HUDEP-2 (cell line): ENCODE measurements at regions not wholly inside any gene's neighbourhood (a gene's known extent, or its start where the extent isn't known, plus 50 kb on each side); places are given as distances from the start of the nearest gene placed in this dataset.
"Not testable (repeated sequence)": the region's sequence is repeated elsewhere in the genome, so short reads cannot be mapped to it uniquely, and the experiment has no call there.

Source experiments
- DNase-seq, 76 experiments: peaks; one replicate each; lab custom pipeline; 2025; ENCODE audit not compliant: unreplicated experiment in 76 of 76; lab: John Stamatoyannopoulos, UW

DNA sequence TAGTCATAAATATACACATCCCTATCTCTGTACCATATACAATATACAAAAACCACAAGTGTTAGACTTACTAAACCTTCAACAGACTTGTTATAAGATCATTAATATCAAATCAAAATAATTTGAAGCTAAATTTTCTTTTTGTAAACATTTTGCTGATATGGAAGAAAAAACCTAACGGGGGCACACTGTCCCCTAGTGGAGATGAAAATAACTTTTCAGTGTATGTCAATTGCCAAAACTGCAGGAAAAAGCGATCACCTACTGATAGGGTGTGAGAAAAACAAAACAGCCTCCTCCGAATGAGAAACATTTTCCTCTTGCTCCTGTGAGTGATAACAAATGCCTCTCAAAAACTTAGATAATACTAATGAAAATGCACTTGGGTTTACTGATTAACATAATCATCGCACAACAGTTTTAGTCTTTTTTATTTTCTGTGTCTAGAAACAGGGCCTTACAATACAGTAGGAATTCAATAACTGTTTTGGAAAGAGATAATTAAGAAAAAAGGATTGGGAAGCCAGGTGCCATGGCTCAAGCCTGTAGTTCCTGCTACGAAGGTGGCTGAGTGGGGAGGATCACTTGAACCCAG is 322.7 kb downstream of the CRPPA start:
- DNase-seq: peak in 8 of 76 experiments; percentile 0 to 15 (median 6)

DNA sequence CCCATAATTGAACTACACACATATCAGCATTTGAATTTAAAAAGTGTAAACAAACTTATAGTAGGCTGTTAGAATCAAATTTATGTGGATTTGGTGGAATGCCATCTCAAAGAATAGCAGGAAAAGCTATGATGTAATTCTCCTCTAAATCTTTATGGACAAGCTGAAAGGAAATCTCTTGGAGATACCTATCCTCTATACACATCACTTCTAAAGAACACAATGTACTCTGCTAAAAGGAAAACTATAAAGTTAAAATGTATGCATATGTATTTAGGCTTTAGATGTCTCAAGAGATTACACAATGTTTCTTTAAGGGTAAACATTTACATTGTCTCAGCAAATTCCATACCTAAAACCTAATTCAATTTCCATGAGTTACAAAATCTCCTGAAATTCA is 323.3 kb downstream of the CRPPA start:
- no peak for DNase-seq

DNA sequence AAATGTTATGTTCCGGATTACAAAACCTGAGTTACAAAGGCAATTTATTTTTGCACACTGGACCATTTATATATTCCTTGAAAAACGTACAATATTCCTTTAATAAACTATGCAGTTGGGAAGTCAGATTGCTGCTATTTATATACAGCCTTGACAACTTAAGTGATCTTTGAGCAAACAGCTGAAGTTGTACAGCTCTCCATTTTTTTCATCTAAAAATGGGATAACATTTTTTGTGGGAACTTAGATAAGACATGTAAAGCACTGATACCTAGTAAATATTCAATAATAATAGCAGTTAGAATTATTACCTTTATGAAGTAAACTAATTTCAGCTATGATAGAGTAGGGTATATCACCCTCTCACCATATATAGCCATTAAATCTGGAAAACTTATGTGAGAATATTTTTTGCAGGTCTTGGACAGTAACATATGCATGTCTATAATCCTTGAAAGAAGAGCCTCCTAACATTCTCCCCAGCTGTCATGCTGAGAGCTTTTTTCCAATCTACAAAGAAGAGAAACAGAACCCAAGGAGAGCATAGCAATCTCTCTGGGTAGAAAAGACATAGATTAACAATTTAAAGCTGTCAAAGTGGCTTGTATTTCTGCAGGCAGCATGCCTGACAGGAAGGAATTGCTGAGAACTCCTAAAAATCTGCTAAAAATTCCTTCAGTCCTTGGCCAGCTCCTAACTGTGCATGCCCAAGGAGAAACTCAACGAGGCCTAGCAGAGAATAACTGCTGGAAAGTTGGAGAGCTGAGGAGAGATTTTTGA is 326.0 kb downstream of the CRPPA start:
- DNase-seq: no peak

DNA sequence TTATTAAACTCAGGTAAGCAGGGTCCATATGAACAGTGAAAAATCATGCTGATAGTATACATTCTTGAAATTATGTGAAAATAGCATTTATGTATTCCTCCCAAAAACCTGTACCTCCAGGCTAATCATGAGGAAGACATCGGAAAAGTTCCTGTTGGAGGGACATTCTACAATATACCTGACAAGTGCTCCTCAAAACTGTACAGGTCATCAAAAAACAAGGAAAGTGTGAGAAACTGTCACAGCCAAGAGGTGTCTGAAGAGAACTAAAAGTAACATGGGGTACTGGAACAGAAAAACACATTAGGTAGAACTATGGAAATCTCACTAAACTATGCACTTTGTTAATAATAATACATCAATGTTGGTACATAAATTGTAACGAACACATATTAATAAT is 326.7 kb downstream of the CRPPA start:
- DNase-seq: no peak

DNA sequence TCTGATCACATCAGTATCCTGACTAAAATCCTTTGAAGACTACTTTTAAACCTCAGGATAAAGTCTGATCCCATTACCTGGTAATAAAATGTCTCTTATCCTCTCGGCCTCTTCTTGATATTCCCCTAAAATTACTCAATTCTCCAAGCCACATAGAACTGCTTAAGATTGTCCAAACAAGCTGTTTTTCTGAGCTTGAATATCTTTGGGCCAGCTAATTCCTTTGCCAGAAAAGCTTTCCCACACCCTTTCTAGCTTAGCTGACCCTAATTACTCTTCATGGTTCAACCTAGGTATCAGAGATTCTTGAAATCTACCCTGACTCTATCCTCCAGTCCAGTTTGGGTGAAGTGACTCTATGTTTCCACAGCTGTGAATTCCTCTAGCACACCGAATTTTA is 328.6 kb downstream of the CRPPA start:
- no peak for DNase-seq

DNA sequence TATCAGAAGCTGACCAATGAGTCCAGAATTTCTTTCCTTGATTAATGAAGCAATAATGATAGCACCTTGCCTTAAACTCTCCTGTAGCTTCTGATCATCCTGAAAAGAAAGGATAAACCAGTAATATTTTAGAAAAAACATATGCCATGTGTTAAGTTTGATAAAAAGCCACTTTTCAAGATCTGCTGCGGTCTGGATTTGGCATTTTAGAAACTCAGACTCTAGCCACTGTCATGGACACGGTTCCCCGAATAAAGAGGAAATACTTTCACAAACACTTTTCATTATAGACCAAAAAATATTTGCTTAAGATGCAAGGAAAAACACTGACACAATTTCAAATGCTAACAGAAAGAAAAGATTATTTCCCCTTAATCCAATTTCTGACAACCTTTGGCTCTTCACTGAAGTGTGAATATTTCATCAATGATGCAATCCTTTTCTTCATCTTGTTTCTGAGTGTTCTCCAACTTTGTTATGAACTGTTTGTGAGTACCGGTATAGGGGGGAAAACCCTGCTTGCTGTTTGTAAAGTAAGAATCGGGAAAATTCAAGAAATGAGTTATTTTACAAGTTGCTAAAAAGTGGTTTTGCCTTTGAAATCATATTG is 329.5 kb downstream of the CRPPA start:
- no peak for DNase-seq

DNA sequence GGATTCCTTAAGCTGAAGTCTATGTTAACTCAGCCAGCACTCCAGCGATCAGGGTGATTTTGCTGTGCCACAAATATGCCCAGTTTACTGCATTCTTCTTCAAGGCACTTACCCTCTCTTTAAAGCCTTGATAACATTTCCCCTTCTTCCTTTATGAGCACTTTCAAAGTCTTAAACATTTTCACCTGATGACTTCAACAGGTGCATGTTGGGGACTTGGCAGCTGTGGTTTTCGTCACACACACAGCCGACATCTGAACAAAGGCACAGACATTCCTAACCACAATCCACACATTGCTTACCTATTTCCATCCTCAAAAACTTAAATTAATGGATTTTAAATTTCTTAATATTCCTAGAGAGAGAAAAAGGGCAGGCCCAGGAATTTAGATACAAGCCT is 331.5 kb downstream of the CRPPA start:
- no peak for DNase-seq

DNA sequence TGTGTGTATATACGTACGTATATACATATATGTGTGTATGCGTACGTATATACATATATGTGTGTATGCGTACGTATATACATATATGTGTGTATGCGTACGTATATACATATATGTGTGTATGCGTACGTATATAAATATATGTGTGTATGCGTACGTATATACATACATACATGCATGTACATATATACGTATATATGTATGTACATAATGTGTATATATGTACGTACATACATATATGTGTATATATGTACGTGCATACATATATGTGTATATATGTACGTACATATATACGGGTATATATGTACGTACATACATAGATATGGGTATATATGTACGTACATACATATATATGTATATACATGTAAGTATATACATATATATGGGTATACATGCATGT is 332.1 kb downstream of the CRPPA start:
- DNase-seq: no peak

DNA sequence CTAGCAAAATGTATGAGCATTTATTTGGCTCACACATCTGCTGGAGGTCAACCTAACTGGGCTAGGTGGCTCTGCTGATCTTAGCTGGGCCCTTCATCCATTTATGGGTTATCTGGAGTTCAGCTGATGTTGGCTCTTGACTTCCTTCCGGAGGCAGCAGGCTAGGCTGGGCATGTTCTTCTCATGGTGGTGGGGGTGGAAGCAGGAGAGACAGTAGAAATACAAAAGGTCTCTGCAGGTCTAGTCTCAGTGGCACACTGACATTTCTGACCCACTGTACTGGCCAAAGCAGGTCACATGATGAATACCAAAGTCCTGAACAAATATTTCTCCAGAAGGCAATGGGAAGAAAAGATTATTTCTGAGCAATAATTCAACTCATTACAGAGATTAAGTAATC is 334.6 kb downstream of the CRPPA start:
- no peak for DNase-seq

DNA sequence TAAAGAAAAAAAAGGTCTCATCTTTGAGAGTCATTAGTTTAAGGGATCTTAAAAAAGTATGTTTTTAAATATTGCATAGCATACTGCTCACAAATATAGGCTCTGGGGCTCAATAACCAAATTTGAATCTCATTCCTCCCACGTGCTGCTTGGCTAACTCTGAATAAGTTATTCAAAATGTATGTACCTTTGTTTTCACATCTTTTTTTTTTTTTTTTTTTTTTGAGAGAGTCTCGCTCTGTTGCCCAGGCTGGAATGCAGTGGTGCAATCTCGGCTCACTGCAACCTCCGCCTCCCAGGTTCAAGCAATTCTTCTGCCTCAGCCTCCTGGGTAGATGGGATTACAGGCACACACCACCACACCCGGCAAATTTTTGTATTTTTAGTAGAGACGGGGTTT is 335.6 kb downstream of the CRPPA start:
- DNase-seq: not testable (repeated sequence)

DNA sequence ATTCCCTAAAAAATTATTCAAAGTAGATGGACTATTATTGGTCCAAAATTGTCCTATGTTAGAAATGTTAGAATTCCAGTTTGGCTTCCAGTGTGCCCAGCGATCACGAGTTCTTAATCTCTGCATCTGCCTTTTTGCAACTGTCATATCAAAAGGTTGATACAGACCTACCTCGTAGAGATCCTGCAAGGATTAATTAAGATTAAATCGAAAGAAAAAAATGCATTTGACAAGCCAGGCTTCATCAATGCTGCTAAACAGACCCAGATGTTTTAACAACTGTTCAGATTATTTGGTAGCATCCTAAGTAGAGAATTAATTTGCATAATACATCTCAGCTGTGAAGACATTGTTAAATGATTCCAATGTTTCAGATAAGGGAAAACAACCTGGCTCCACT is 336.5 kb downstream of the CRPPA start:
- DNase-seq: no peak

DNA sequence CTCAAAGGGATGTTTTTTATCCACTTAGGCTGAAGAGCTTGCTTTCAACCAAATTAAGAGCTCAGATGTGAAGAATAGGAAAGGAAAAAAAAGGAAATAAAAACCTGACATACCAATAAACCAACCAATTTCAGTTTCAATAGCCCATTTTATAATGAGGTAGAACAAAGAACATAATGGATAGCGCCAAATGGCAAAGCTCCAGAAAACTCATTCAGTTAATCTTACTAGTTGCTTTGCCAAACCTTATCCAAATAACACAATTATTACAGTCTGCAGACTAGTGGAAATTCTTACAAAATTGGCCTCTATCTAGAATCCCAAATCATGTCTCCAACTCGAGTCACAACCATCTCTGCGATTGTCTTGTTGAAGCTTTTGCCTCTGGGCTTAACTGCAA is 337.0 kb downstream of the CRPPA start:
- DNase-seq: no peak

DNA sequence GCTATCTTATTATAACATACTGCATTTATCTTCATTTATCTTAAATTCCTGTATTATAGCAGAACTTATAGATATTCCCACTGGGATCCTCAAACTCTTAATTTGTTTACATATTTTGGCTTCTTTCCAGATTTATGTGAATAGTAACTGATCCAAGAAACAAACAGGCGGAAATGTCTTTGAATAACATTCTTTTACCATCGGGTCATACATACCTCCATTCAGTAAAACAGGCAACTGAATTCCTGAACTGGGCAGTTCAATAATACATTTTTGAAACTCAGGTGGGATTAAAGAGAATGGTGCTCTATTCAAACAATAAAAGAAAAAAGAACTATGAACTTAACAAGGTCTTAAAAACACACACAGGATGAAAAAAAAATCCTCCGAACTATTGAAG is 337.4 kb downstream of the CRPPA start:
- DNase-seq: no peak

DNA sequence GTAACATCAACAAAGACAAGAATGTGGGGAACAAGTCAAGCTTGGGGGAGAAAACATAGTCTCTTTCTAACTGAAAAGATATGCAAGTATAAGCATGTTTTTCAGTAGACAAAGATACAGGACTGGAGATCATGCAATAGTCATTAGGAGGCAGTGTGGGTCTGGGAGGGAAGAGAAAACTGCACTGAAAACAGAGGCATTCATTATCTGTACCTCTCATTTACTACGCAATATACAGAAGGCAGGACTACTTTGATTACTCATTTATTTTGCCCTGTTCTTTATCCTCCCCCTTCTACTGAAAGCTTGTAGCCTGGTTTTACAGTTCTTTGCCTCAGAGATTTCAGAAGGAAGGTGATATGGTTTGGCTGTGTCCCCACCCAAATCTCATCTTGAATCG is 341.2 kb downstream of the CRPPA start:
- no peak for DNase-seq

DNA sequence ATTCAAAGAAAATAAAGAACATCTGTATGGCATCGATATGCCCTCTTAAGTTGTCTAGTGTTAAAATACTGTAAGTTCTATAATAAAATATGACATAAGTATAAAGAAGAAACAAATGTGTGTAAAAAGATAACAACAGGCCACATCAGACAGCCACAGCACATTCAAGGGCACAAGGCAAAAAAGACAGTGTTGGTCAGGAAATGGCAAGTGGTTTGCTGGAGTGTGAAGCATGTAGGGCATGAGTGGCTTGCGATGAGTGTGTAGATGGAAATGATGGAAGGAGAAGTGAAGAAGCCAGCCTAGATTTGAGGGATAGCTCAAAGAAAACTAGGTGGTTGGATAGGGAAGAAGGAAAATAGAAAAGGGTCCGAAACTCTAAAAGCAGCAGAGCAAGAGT is 341.6 kb downstream of the CRPPA start:
- DNase-seq: no peak

DNA sequence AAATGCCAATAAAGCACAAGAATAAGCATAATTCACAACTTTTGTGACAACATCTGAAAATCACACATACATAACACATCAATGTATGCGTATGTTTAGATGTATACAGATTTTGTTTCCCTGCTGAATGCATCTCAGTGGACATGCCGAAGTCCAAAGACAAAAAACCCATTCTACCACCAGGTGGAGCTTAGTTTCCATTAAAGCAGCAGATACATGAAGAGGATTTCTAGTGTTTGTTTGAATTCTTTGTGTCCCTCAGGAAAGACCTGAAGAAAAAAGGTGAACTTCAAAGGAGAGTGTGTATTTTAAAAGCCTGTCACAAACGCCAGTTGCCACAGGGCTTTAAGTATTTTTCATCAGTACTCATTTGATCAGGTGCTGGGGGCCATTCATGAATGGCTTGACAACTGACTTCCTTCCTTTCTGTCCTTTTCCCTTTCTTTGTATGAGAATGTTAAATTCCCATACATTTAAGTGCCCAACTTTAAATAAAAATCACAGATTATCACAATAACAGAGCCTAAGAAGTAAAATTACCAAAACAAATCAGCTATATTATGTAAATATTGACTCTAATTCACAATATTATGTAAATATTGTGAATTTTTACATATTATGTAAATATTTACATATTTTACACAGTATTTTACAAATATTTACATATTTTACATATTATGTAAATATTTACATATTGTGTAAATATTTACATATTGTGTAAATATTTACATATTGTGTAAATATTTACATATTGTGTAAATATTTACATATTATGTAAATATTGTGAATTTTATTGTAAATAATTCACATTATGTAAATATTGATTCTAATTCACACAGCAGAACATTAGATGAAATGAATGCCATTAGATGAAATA is 343.0 kb downstream of the CRPPA start:
- peak in 29 of 76 experiments; percentile 1 to 47 (median 23) for DNase-seq

DNA sequence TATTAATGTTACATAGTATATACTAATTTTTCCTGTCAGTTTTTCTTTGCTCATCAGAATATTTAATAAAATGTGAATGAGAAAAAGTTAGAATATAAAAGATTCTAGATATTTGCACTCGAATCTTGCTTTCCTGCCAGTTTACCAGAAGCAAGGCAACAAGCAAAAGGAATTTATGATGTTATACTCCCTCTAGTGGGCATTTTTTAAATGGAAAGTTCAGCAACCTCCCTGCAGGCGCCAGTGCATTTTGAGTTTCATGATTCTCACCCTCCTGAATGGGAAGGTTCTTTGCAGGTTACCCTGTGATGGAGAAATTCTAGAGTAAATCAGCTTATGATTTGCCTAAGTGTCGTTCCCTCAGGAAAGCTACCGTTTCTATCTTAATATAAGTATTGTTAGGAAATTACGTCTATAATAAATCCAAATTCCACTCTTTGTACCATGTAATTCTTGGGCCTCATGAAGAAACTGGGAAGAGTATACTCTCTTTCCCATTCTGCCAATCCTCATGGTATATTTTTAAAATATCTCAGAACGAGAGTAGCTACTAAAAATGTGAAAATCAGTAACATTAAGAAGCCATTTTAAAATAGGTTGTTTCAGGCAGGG is 350.0 kb downstream of the CRPPA start:
- peak in 31 of 76 experiments; percentile 9 to 64 (median 40) for DNase-seq

DNA sequence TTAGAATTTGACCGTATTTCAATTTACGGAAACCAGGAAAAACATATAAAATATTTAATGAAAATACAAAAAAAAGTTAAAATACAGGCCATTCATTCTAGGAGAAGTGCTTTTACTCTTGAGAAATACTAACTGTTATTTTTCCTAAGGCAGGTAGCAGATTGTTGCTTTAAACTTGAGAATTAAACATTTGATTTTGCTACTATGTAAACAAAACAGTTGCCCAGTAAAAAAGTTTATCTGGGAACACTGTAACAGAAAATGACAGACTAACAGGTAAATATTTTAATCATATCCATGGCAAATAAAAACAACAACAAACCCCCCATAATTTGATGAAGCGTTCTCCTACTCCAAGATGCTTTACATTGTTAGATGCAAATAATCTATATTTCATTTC is 350.5 kb downstream of the CRPPA start:
- no peak for DNase-seq

DNA sequence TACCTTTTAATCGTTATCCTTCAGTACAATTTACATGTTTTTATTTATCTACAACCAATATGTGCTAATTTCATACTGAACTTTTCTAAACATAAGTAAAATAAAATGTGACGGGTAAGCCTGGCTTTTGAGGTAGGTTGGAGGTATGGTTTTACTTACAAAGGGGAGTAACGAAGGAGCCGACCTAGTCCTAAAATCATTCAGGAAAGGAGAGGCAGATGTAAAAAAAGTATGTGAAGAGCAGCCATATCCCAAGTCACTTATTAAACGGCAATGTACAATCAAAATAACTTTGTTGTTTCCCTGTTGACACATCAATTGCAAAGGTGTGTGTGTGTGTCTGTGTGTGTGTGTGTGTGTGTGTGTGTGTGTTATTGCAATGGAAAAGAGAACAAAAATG is 351.3 kb downstream of the CRPPA start:
- DNase-seq: no peak

DNA sequence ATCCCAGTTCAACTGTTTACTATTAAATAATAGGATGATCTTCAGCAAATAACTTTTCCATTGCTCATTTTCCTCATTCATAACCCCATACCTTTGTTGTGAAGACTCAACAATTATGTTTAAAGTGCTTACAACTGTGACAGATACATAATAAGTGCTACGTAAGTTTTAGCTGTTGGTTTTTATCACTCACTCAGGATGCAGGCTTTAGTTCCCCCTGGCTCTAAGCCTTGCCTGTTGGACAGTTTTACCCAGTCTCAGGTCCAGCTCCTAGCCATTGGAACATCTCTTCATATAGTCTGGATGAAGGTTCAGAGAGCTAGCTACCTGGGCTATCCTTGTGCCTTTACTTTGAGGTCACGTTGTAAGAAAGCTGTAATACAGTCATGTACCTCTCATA is 353.2 kb downstream of the CRPPA start:
- DNase-seq: no peak

DNA sequence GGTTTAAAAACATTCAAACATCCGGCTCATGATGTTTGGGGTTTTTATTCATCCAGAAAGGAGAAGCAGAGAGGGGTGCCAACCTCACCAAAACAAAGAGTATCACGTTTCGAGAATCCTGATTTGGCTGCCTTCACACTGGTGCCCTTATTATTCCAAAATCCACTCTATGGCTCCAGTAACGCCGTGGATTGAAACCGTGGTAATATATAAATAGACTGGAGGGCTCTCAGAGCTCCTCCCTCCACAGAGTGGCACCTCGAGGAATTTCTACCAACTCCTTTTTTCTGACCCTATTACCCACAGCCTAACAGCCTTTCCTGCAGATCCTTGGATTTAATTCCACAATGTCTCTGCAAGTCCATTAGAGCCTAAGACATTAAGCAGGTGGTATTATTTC is 353.6 kb downstream of the CRPPA start:
- DNase-seq: no peak
